ENCODE measurements at regions not wholly inside any gene's neighbourhood (a gene's known extent, or its start where the extent isn't known, plus 50 kb on each side); places are given as distances from the start of the nearest gene placed in this dataset.

GRCh38 chr11:130671801-130672700 is 223.6 kb downstream of the ADAMTS15 start:
- Histone ChIP-seq H3K36me3 (replicated peaks in 1 of 2) (no peaks in the 10 kb centered on the region), H3K27ac (peak overlapping the region in 2 of 5 donors; percentile 12 to 13), H3K4me3 (no peak overlapping the region), H3K4me1 (replicated peaks in 1 of 2) (no peaks in the 10 kb centered on the region), H3K27me3 (no peaks in the 10 kb centered on the region), H3K9me3 (replicated peaks in 1 of 3) (no peaks in the 10 kb centered on the region)
- TF ChIP-seq POLR2A (IDR thresholded peaks at IDR 0.05) (no peak), CTCF (IDR thresholded peaks at IDR 0.05) (no peak)
- intact Hi-C loops (cut with DNase I): no loop called here
- DNase-seq: peak in 4 of 7 donors; percentile 23 to 85 (median 32)
- WGBS, 4 donors: 60 to 67% (median 60%) methylated on average over 13 to 14 of the region's 14 CpGs

DNA sequence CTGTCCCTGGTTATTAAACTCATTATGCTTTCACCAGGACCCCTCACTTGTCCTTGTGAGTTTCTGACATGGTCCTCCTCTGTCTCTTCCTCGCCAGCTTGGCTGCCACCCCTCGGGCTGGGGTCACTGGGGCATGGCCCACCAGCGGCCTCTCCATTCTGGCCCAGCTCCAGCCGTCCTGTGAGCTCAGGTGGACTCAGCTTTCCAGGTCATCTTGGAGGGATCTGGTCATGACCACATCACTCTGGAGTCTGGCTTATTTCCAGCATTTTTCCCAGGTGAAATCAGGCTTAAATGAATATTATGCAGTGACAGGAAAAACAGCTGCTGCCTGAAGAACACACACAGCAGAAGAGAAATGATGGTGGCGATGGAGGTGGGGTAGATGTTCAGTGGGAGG is 224.5 kb downstream of the ADAMTS15 start:
- no peak for DNase-seq
- WGBS, 4 donors: 65 to 93% (median 76%) methylated on average over 5 of the region's 5 CpGs
- intact Hi-C loops (cut with DNase I): no loop called here

DNA sequence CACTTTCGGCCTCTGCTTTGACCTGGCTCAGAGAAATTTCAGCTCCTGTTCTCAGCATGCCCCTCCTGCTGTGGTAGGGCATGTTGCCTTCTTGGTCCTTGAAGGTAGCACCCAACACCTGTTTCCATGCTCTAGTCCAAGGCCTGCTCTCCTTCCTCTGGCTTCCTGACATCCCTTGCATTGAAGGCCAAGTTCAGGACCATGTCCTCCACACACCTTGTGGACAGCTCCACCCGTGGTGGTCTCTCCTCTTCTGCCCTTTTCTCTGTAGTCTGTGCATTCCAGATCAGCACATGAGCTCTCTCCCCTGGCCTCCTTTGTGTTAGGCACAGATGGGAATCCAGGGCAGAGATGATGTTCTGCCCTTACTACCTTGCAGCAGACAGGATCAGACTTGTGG is 225.3 kb downstream of the ADAMTS15 start:
- peaks cover 0 to 2% (median 0%) of the 10 kb centered on the region in 3 donors for H3K9me3 ChIP-seq (replicated peaks in 1 of 3)
- WGBS, 4 donors: 59 to 75% (median 72%) methylated on average over 1 to 2 of the region's 2 CpGs
- no peaks in the 10 kb centered on the region for H3K27me3 ChIP-seq
- no peak overlapping the region for H3K4me3 ChIP-seq
- DNase-seq: no peak
- H3K36me3 ChIP-seq (replicated peaks in 1 of 2): no peaks in the 10 kb centered on the region
- H3K27ac ChIP-seq: no peak overlapping the region
- TF ChIP-seq POLR2A (IDR thresholded peaks at IDR 0.05) (no peak), CTCF (IDR thresholded peaks at IDR 0.05) (no peak)
- intact Hi-C loops (cut with DNase I): no loop called here
- H3K4me1 ChIP-seq (replicated peaks in 1 of 2): no peaks in the 10 kb centered on the region

More for the DNA sequence above, 224.5 kb downstream of the ADAMTS15 start:
- Histone ChIP-seq H3K27ac (no peak overlapping the region), H3K4me1 (replicated peaks in 1 of 2) (no peaks in the 10 kb centered on the region), H3K9me3 (replicated peaks in 1 of 3) (no peaks in the 10 kb centered on the region), H3K36me3 (replicated peaks in 1 of 2) (no peaks in the 10 kb centered on the region), H3K4me3 (no peak overlapping the region), H3K27me3 (no peaks in the 10 kb centered on the region)
- no peak for TF ChIP-seq POLR2A (IDR thresholded peaks at IDR 0.05)
- no peak for TF ChIP-seq CTCF (IDR thresholded peaks at IDR 0.05)

- H3K27me3 ChIP-seq: no peaks in the 10 kb centered on the region
- intact Hi-C loops (cut with DNase I): no loop called here
- H3K9me3 ChIP-seq (replicated peaks in 1 of 3): peaks cover 0 to 10% (median 0%) of the 10 kb centered on the region in 3 donors
- no peak overlapping the region for H3K4me3 ChIP-seq
- peak overlapping the region in 2 of 5 donors; percentile 28 to 66 for H3K27ac ChIP-seq
- DNase-seq: no peak
- H3K36me3 ChIP-seq (replicated peaks in 1 of 2): no peaks in the 10 kb centered on the region
- TF ChIP-seq POLR2A (IDR thresholded peaks at IDR 0.05) (no peak), CTCF (IDR thresholded peaks at IDR 0.05) (no peak)
- 59 to 72% (median 70%) methylated on average over 5 of the region's 5 CpGs for WGBS, 4 donors
- H3K4me1 ChIP-seq (replicated peaks in 1 of 2): no peaks in the 10 kb centered on the region
These were observed 226.4 kb downstream of the ADAMTS15 start for GRCh38 chr11:130674686-130675308.
